DND-41 (cell line): ENCODE measurements at regions not wholly inside any gene's neighbourhood (a gene's known extent, or its start where the extent isn't known, plus 50 kb on each side); places are given as distances from the start of the nearest gene placed in this dataset.

Experiments
- ATAC-seq: fragments of 200-7000 bp; cut with Tn5 transposase; 3 replicates; pipeline ENCODE4 v1.9.1; 2021; ENCODE audit warnings: low read depth; ENCODE audit not compliant: insufficient read depth
- DNase-seq: peaks from one replicate; pipeline ENCODE4 v3.0.0-alpha.2; 2020
- H2AFZ ChIP-seq: 2 replicates; pipeline ENCODE4 v1.6.0; 2012; ENCODE audit warnings: low read depth, low read length
- H3K27ac ChIP-seq: 2 replicates; pipeline ENCODE4 v1.5.1; 2012; ENCODE audit warnings: low read length, inconsistent platforms
- H3K27me3 ChIP-seq: fragments of 200-600 bp; sonication (generic); 2 replicates; pipeline ENCODE4 v1.6.0; 2012; ENCODE audit warnings: low read length, mild to moderate bottlenecking, inconsistent platforms; ENCODE audit not compliant: insufficient read depth, poor library complexity
- H3K36me3 ChIP-seq: 2 replicates; pipeline ENCODE4 v1.5.1; 2012; ENCODE audit warnings: low read length, inconsistent platforms; ENCODE audit not compliant: insufficient read depth
- H3K4me1 ChIP-seq: 2 replicates; pipeline ENCODE4 v1.5.1; 2012; ENCODE audit warnings: mild to moderate bottlenecking, low read length; ENCODE audit not compliant: insufficient read depth
- H3K4me2 ChIP-seq: 2 replicates; pipeline ENCODE4 v1.6.0; 2012; ENCODE audit warnings: mild to moderate bottlenecking, moderate library complexity, low read length, inconsistent platforms; ENCODE audit not compliant: insufficient read depth
- H3K4me3 ChIP-seq, 2 experiments: fragments of 200-600 bp in 1 of 2; shearing (Covaris generic) in 1 of 2; 2 replicates each; pipeline ENCODE4 v1.5.1; 2012 to 2016; ENCODE audit warnings: inconsistent platforms in 2 of 2, low read length in 2 of 2, mild to moderate bottlenecking in 2 of 2, low read depth in 1 of 2, moderate library complexity in 1 of 2
- H3K79me2 ChIP-seq: 2 replicates; pipeline ENCODE4 v1.6.0; 2012; ENCODE audit warnings: low read length, inconsistent platforms; ENCODE audit not compliant: insufficient read depth
- H3K9ac ChIP-seq: 2 replicates; pipeline ENCODE4 v1.6.0; 2012; ENCODE audit warnings: low read depth, mild to moderate bottlenecking, inconsistent platforms, low read length, moderate library complexity
- H3K9me3 ChIP-seq: 2 replicates; pipeline ENCODE4 v1.5.1; 2012; ENCODE audit warnings: low read length, moderate library complexity, mild to moderate bottlenecking, inconsistent platforms; ENCODE audit not compliant: insufficient read depth, severe bottlenecking
- H4K20me1 ChIP-seq: 2 replicates; pipeline ENCODE4 v1.6.0; 2012; ENCODE audit warnings: low read length; ENCODE audit not compliant: insufficient read depth
- EZH2 ChIP-seq: IDR thresholded peaks from 3 replicates; pipeline ENCODE4 v1.6.1; 2012; ENCODE audit warnings: borderline replicate concordance, low read depth, mild to moderate bottlenecking, moderate library complexity, low read length, inconsistent platforms; ENCODE audit not compliant: severe bottlenecking
- TF ChIP-seq, protein P1 (sequence below): IDR thresholded peaks from 2 replicates; pipeline ENCODE4 v1.5.1; 2012; ENCODE audit warnings: borderline replicate concordance, low read length, moderate library complexity, mild to moderate bottlenecking; ENCODE audit not compliant: poor library complexity, severe bottlenecking; ENCODE audit errors: extremely low read depth

DNA sequence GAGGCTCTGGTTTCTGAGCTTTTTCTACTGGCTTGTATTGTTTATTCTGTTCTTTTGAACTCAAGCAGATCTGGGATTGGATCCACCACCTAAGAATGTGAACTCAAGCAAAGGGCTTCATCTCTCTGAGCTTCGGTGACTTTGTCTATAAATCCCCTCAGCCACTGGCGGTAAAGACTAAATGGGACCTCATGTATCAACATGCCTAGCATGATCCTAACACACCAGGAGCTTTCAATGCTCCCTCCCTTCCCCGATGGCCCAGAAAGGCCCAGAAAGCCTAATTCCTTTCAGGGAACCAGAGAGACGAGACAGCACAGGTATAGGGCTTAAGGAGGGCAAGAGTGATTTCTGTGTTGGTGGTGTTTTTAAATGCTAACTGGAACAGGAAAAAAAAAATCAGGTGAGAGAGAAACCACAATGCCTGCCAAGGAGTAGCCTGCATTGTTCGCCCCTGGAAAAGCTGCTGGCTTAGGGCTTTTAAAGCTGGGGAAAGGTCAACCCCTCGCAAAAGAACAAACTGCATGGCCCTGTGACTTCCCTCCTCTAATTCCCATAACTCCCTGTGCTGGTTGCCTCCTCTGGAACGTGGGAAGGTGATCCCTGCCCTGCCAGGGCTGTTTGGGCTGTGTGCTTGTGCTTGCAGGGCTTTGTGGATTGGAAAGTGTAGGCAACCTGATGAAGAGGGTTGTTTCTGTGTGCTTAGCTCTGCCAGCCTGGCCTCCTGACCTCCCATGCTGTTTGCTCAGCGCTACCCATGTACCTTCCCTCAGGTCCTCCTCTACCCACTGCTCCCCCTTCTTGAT, 147.0 kb downstream of the PLPP3 start:
- H4K20me1 ChIP-seq, result no peaks in the 10 kb centered on the region
- no peak overlapping the region for H3K9ac ChIP-seq
- no peaks in the 10 kb centered on the region for H3K79me2 ChIP-seq
- H3K27me3 ChIP-seq, result no peaks in the 10 kb centered on the region
- no peak for TF ChIP-seq EZH2
- TF ChIP-seq, protein P1, sequence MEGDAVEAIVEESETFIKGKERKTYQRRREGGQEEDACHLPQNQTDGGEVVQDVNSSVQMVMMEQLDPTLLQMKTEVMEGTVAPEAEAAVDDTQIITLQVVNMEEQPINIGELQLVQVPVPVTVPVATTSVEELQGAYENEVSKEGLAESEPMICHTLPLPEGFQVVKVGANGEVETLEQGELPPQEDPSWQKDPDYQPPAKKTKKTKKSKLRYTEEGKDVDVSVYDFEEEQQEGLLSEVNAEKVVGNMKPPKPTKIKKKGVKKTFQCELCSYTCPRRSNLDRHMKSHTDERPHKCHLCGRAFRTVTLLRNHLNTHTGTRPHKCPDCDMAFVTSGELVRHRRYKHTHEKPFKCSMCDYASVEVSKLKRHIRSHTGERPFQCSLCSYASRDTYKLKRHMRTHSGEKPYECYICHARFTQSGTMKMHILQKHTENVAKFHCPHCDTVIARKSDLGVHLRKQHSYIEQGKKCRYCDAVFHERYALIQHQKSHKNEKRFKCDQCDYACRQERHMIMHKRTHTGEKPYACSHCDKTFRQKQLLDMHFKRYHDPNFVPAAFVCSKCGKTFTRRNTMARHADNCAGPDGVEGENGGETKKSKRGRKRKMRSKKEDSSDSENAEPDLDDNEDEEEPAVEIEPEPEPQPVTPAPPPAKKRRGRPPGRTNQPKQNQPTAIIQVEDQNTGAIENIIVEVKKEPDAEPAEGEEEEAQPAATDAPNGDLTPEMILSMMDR, result no peak
- no peaks in the 10 kb centered on the region for H3K36me3 ChIP-seq
- H3K4me1 ChIP-seq, result no peaks in the 10 kb centered on the region
- DNase-seq (no peak), ATAC-seq (no peak)
- no peak overlapping the region for H3K4me3 ChIP-seq
- no peaks in the 10 kb centered on the region for H3K9me3 ChIP-seq
- H3K4me2 ChIP-seq, result no peak overlapping the region
- H3K27ac ChIP-seq, result no peak overlapping the region
- H2AFZ ChIP-seq, result no peak overlapping the region

DNA sequence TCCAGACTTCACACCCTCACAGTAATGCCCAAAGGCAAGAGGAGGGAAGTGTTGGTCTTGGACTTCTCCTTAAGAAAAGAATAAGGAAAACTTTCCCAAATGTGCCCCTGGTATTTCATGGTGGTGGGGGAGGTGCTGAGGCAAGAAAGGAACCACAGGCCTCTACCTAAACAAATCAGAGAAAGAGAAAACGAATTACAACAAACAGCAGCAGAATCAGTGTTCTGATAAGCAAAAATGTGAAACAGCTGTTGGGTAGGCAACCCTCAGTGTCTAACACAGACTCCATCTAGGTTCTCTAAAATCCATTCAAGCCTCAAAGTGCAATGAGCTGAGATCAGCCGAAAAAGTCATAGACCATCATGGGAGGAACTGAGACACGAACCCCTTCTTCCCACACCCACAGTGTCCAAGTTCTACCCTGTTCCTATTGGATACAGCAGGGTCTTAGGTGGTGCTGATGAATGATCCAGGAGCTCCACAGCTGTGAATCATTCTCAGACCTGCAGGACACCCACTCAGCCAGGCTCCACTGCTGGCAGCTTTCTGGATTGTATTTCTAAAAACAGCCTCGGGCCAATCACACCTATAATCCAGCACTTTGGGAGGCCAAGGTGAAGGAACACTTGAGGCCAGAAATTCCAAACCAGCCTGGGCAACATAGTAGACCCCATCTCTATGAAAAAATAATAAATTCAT, 149.1 kb downstream of the PLPP3 start:
- H3K36me3 ChIP-seq, result no peaks in the 10 kb centered on the region
- H3K79me2 ChIP-seq, result no peaks in the 10 kb centered on the region
- no peak for ATAC-seq

DNA sequence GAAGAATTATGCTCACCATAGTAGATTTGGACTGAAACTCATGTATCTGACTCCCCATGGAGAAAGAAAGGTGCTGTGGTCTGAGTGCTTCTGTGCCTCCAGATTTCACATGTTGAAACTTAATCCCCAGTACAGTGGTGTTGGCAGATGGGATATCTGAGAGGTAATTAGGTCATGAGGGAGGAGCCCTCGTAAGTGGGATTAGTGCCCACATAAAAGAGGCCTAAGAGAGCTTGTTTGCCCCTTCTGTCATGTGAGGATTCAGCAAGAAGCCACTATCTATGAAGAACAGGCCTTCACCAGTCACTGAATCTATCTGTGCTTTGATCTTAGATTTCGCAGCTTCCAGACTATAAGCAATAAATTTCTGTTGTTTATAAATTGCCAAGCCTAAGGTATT, 150.1 kb downstream of the PLPP3 start:
- H3K36me3 ChIP-seq, result no peaks in the 10 kb centered on the region
- no peak for ATAC-seq
- TF ChIP-seq EZH2, result no peak
- TF ChIP-seq, protein P1, result no peak

More for the DNA sequence above, 149.1 kb downstream of the PLPP3 start:
- DNase-seq, result no peak
- Histone ChIP-seq H4K20me1 (no peaks in the 10 kb centered on the region), H3K4me2 (no peak overlapping the region), H3K4me3 (no peak overlapping the region), H3K27ac (no peak overlapping the region), H3K9ac (no peak overlapping the region), H3K27me3 (no peaks in the 10 kb centered on the region), H3K4me1 (no peaks in the 10 kb centered on the region), H2AFZ (no peak overlapping the region), H3K9me3 (no peaks in the 10 kb centered on the region)
- TF ChIP-seq, protein P1, result no peak
- TF ChIP-seq EZH2, result no peak

More for the DNA sequence above, 150.1 kb downstream of the PLPP3 start:
- Histone ChIP-seq H3K4me3 (no peak overlapping the region), H3K4me1 (no peaks in the 10 kb centered on the region), H3K79me2 (no peaks in the 10 kb centered on the region), H3K27ac (no peak overlapping the region), H3K27me3 (no peaks in the 10 kb centered on the region), H3K9me3 (no peaks in the 10 kb centered on the region), H3K4me2 (no peak overlapping the region), H4K20me1 (no peaks in the 10 kb centered on the region), H2AFZ (no peak overlapping the region), H3K9ac (no peak overlapping the region)
- no peak for DNase-seq
